ENCODE measurements at regions not wholly inside any gene's neighbourhood (a gene's known extent, or its start where the extent isn't known, plus 50 kb on each side); places are given as distances from the start of the nearest gene placed in this dataset.

- DNase-seq (no peak), ATAC-seq (no peak)
- TF ChIP-seq CTCF (IDR thresholded peaks at IDR 0.05) = no peak
- Histone ChIP-seq H3K27ac (no peak overlapping the region), H3K4me3 (no peak overlapping the region), H3K36me3 (no peaks in the 10 kb centered on the region), H3K4me1 (no peaks in the 10 kb centered on the region), H3K27me3 (peaks cover 0 to 25% (median 0%) of the 10 kb centered on the region in 7 donors), H3K9me3 (no peaks in the 10 kb centered on the region)
- intact Hi-C loops (cut with DNase I) = loop anchor here in 1 of 10 donors (5.0 kb wide), 1 partner anchor 152 kb away; no protein-coding TSS in a partner anchor
These were observed 130.8 kb upstream of the ACSL4 start for GRCh38 chrX:109863811-109864210.

GRCh38 chrX:109871121-109871888 is 131.6 kb upstream of the TMEM164 start:
- no peak for DNase-seq
- H3K36me3 ChIP-seq = no peaks in the 10 kb centered on the region
- no peaks in the 10 kb centered on the region for H3K9me3 ChIP-seq
- H3K27me3 ChIP-seq = peaks cover 0 to 15% (median 0%) of the 10 kb centered on the region in 7 donors
- no peak overlapping the region for H3K4me3 ChIP-seq
- TF ChIP-seq CTCF (IDR thresholded peaks at IDR 0.05) = no peak
- 84 to 93% methylated on average over 4 of the region's 4 CpGs for WGBS, 2 donors
- ATAC-seq = no peak
- H3K27ac ChIP-seq = no peak overlapping the region
- peaks cover 0 to 5% (median 0%) of the 10 kb centered on the region in 9 donors for H3K4me1 ChIP-seq
- intact Hi-C loops (cut with DNase I) = no loop called here

- intact Hi-C loops (cut with DNase I) = no loop called here
- Histone ChIP-seq H3K4me1 (peaks cover 0 to 5% (median 0%) of the 10 kb centered on the region in 9 donors), H3K27me3 (peaks cover 0 to 20% (median 0%) of the 10 kb centered on the region in 7 donors), H3K9me3 (no peaks in the 10 kb centered on the region), H3K36me3 (no peaks in the 10 kb centered on the region), H3K4me3 (no peak overlapping the region), H3K27ac (no peak overlapping the region)
- 57 to 62% methylated on average over 4 of the region's 4 CpGs for WGBS, 2 donors
- TF ChIP-seq CTCF (IDR thresholded peaks at IDR 0.05) = no peak
- peak in 1 of 8 donors; percentile 85 for ATAC-seq
- no peak for DNase-seq
These were observed 130.7 kb upstream of the TMEM164 start for GRCh38 chrX:109872021-109872732.

- no peak for ATAC-seq
These were observed 129.3 kb upstream of the TMEM164 start for GRCh38 chrX:109873574-109873973.

More at GRCh38 chrX:109873574-109873973, 129.3 kb upstream of the TMEM164 start:
- 43 to 73% methylated on average over 1 of the region's 1 CpG for WGBS, 2 donors
- Histone ChIP-seq H3K36me3 (no peaks in the 10 kb centered on the region), H3K9me3 (no peaks in the 10 kb centered on the region), H3K4me3 (no peak overlapping the region), H3K27ac (no peak overlapping the region), H3K27me3 (peaks cover 0 to 22% (median 0%) of the 10 kb centered on the region in 7 donors), H3K4me1 (peaks cover 0 to 7% (median 0%) of the 10 kb centered on the region in 9 donors)
- no peak for TF ChIP-seq CTCF (IDR thresholded peaks at IDR 0.05)
- intact Hi-C loops (cut with DNase I) = no loop called here
- DNase-seq = no peak
